ENCODE measurements at regions not wholly inside any gene's neighbourhood (a gene's known extent, or its start where the extent isn't known, plus 50 kb on each side); places are given as distances from the start of the nearest gene placed in this dataset.

- H3K4me3 Mint-ChIP-seq = no peak overlapping the region
- H3K27me3 Mint-ChIP-seq (ENCODE audit: low read depth in 2 of 2) = peaks cover 53 to 70% of the 10 kb centered on the region in 2 donors
- intact Hi-C loops (cut with micrococcal nuclease) = no loop called here
- H3K9me3 Mint-ChIP-seq = no peaks in the 10 kb centered on the region
- ATAC-seq (no peak), DNase-seq (no peak)
- Histone ChIP-seq H3K36me3 (ENCODE audit: control insufficient read depth, insufficient read depth, low read length) (no peaks in the 10 kb centered on the region), H3K4me1 (ENCODE audit: control insufficient read depth, insufficient read depth, low read length) (peaks cover 12% of the 10 kb centered on the region), H3K9me3 (ENCODE audit: control insufficient read depth, insufficient read depth, low read length) (no peaks in the 10 kb centered on the region), H3K27me3 (ENCODE audit: control insufficient read depth, insufficient read depth, low read length) (peaks cover 14% of the 10 kb centered on the region), H3K27ac (ENCODE audit: low read length) (no peak overlapping the region), H3K4me3 (ENCODE audit: low read length) (no peak overlapping the region)
- 2% methylated on average over 2 of the region's 4 CpGs for WGBS (ENCODE audit: insufficient coverage)
- H3K27ac Mint-ChIP-seq = no peak overlapping the region
- no peaks in the 10 kb centered on the region for H3K36me3 Mint-ChIP-seq
- TF ChIP-seq, protein P1, sequence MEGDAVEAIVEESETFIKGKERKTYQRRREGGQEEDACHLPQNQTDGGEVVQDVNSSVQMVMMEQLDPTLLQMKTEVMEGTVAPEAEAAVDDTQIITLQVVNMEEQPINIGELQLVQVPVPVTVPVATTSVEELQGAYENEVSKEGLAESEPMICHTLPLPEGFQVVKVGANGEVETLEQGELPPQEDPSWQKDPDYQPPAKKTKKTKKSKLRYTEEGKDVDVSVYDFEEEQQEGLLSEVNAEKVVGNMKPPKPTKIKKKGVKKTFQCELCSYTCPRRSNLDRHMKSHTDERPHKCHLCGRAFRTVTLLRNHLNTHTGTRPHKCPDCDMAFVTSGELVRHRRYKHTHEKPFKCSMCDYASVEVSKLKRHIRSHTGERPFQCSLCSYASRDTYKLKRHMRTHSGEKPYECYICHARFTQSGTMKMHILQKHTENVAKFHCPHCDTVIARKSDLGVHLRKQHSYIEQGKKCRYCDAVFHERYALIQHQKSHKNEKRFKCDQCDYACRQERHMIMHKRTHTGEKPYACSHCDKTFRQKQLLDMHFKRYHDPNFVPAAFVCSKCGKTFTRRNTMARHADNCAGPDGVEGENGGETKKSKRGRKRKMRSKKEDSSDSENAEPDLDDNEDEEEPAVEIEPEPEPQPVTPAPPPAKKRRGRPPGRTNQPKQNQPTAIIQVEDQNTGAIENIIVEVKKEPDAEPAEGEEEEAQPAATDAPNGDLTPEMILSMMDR (IDR thresholded peaks at IDR 0.05) = no peak
- peaks cover 11 to 12% of the 10 kb centered on the region in 2 donors for H3K4me1 Mint-ChIP-seq
Measured at GRCh38 chr21:38984568-38984967, 178.8 kb downstream of the ETS2 start.

GRCh38 chr21:38983560-38983959, 177.8 kb downstream of the ETS2 start:
- Mint-ChIP-seq H3K9me3 (no peaks in the 10 kb centered on the region), H3K4me1 (peaks cover 15% of the 10 kb centered on the region in 2 donors), H3K4me3 (no peak overlapping the region), H3K27ac (no peak overlapping the region), H3K36me3 (no peaks in the 10 kb centered on the region), H3K27me3 (ENCODE audit: low read depth in 2 of 2) (peaks cover 53 to 66% of the 10 kb centered on the region in 2 donors)
- WGBS (ENCODE audit: insufficient coverage) = 77% methylated on average over 9 of the region's 10 CpGs
- Histone ChIP-seq H3K27me3 (ENCODE audit: control insufficient read depth, insufficient read depth, low read length) (peaks cover 14% of the 10 kb centered on the region), H3K4me1 (ENCODE audit: control insufficient read depth, insufficient read depth, low read length) (peaks cover 12% of the 10 kb centered on the region), H3K9me3 (ENCODE audit: control insufficient read depth, insufficient read depth, low read length) (no peaks in the 10 kb centered on the region), H3K4me3 (ENCODE audit: low read length) (no peak overlapping the region), H3K36me3 (ENCODE audit: control insufficient read depth, insufficient read depth, low read length) (no peaks in the 10 kb centered on the region), H3K27ac (ENCODE audit: low read length) (no peak overlapping the region)
- TF ChIP-seq, protein P1 (IDR thresholded peaks at IDR 0.05) = no peak
- intact Hi-C loops (cut with micrococcal nuclease) = no loop called here
- DNase-seq (no peak), ATAC-seq (no peak)

DNA sequence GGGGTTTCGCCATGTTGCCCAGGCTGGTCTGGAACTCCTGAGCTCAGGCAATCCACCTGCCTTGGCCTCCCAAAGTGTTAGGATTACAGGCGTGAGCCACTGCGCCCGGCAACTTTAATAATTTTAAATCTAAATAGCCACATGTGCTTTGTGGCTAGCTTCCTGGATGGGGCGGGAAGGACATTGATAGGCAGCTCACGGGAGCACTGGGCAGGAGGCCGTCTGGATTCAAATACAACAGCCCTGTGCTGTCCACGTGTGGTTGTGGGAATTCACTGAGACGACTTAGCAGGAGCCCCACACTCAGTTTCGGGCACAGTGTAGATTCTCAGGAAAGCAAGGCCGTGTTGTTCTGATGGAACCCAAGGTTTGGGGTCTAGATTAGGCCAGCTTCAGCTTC, 177.1 kb downstream of the ETS2 start:
- no peak overlapping the region for H3K4me3 ChIP-seq (ENCODE audit: low read length)
- intact Hi-C loops (cut with micrococcal nuclease) = no loop called here
- TF ChIP-seq, protein P1 (IDR thresholded peaks at IDR 0.05) = no peak
- Mint-ChIP-seq H3K27ac (no peak overlapping the region), H3K9me3 (no peaks in the 10 kb centered on the region), H3K27me3 (ENCODE audit: low read depth in 2 of 2) (peaks cover 47 to 59% of the 10 kb centered on the region in 2 donors), H3K4me3 (no peak overlapping the region), H3K4me1 (peaks cover 15% of the 10 kb centered on the region in 2 donors), H3K36me3 (no peaks in the 10 kb centered on the region)
- no peak overlapping the region for H3K27ac ChIP-seq (ENCODE audit: low read length)
- peaks cover 12% of the 10 kb centered on the region for H3K4me1 ChIP-seq (ENCODE audit: control insufficient read depth, insufficient read depth, low read length)
- H3K27me3 ChIP-seq (ENCODE audit: control insufficient read depth, insufficient read depth, low read length) = peaks cover 14% of the 10 kb centered on the region
- no peaks in the 10 kb centered on the region for H3K36me3 ChIP-seq (ENCODE audit: control insufficient read depth, insufficient read depth, low read length)
- WGBS (ENCODE audit: insufficient coverage) = 92% methylated on average over 11 of the region's 11 CpGs
- DNase-seq (no peak), ATAC-seq (no peak)
- no peaks in the 10 kb centered on the region for H3K9me3 ChIP-seq (ENCODE audit: control insufficient read depth, insufficient read depth, low read length)

DNA sequence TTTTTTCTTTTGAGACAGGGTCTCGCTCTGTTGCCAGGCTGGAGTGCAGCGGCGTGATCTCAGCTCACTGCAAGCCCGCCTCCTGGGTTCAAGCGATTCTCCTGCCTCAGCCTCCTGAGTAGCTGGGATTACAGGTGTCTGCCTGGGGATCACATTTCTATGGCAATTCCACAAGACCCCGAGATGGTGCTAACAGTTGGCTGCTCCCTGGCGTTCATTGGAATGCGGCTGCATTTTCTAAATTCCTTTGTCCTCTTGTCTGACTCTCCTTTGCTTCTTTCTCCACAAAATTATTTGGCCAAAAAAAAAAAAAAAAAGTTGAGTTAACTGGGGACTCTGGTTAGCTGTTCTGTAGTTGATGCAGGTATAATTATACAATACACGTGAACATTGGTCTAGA, 176.4 kb downstream of the ETS2 start:
- 96% methylated on average over 9 of the region's 9 CpGs for WGBS (ENCODE audit: insufficient coverage)
- intact Hi-C loops (cut with micrococcal nuclease) = no loop called here
- Histone ChIP-seq H3K27me3 (ENCODE audit: control insufficient read depth, insufficient read depth, low read length) (peaks cover 14% of the 10 kb centered on the region), H3K36me3 (ENCODE audit: control insufficient read depth, insufficient read depth, low read length) (no peaks in the 10 kb centered on the region), H3K27ac (ENCODE audit: low read length) (no peak overlapping the region), H3K4me1 (ENCODE audit: control insufficient read depth, insufficient read depth, low read length) (peaks cover 12% of the 10 kb centered on the region), H3K4me3 (ENCODE audit: low read length) (no peak overlapping the region), H3K9me3 (ENCODE audit: control insufficient read depth, insufficient read depth, low read length) (no peaks in the 10 kb centered on the region)
- TF ChIP-seq, protein P1 (IDR thresholded peaks at IDR 0.05) = no peak
- Mint-ChIP-seq H3K36me3 (no peaks in the 10 kb centered on the region), H3K27me3 (ENCODE audit: low read depth in 2 of 2) (peaks cover 44 to 54% of the 10 kb centered on the region in 2 donors), H3K4me3 (no peak overlapping the region), H3K27ac (no peak overlapping the region), H3K9me3 (no peaks in the 10 kb centered on the region), H3K4me1 (peaks cover 15% of the 10 kb centered on the region in 2 donors)
- no peak for DNase-seq
- no peak for ATAC-seq
